Mammary epithelial cell (primary cell): ENCODE measurements at regions not wholly inside any gene's neighbourhood (a gene's known extent, or its start where the extent isn't known, plus 50 kb on each side); places are given as distances from the start of the nearest gene placed in this dataset.

Experiments used
- EZH2 ChIP-seq: IDR thresholded peaks from 2 replicates; pipeline ENCODE4 v1.6.1; 2012; ENCODE audit warnings: low read length, inconsistent platforms, borderline replicate concordance
- TF ChIP-seq, protein P1 (sequence below), 2 donors: IDR thresholded peaks in 1 of 2; conservative IDR thresholded peaks in 1 of 2; 2 replicates each; pipeline ENCODE4 v1.5.1; 2011 to 2012; ENCODE audit warnings: inconsistent platforms in 2 of 2, low read length in 2 of 2, mild to moderate bottlenecking in 2 of 2, control low read depth in 1 of 2, low read depth in 1 of 2; ENCODE audit not compliant: insufficient read depth in 1 of 2; ENCODE audit errors: extremely low read depth in 1 of 2

DNA sequence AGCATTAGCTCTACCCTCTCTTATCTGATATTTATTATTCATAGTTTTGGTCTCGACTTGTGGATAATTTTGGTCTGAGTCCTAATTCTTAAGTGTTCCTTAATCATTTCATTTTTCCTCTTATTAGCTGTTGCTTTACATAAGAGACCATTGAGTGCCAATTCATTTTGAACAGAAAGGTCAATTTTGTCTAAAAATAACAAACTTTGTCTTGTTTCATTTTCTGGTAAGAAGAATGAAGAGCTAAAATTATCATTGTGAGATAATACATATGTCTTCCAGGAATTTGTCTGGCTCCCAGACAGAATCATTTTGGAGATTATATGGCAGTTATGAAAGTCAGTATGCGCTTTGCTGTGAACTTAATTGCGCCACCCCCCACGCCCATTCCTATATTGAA lies 1471.8 kb downstream of the PCDH7 start:
- TF ChIP-seq, protein P1, sequence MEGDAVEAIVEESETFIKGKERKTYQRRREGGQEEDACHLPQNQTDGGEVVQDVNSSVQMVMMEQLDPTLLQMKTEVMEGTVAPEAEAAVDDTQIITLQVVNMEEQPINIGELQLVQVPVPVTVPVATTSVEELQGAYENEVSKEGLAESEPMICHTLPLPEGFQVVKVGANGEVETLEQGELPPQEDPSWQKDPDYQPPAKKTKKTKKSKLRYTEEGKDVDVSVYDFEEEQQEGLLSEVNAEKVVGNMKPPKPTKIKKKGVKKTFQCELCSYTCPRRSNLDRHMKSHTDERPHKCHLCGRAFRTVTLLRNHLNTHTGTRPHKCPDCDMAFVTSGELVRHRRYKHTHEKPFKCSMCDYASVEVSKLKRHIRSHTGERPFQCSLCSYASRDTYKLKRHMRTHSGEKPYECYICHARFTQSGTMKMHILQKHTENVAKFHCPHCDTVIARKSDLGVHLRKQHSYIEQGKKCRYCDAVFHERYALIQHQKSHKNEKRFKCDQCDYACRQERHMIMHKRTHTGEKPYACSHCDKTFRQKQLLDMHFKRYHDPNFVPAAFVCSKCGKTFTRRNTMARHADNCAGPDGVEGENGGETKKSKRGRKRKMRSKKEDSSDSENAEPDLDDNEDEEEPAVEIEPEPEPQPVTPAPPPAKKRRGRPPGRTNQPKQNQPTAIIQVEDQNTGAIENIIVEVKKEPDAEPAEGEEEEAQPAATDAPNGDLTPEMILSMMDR (conservative IDR thresholded peaks at IDR 0.05 in 1 of 2, IDR thresholded peaks at IDR 0.05 in 1 of 2; ENCODE audit: extremely low read depth in 1 of 2, insufficient read depth in 1 of 2, low read depth in 1 of 2, low read length in 2 of 2), result no peak
- no peak for TF ChIP-seq EZH2
